NCI-H1092 treated with DMSO at 0.1 percent for 48 hours (cell line): ENCODE measurements at regions not wholly inside any gene's neighbourhood (a gene's known extent, or its start where the extent isn't known, plus 50 kb on each side); places are given as distances from the start of the nearest gene placed in this dataset.

Source experiments
- DNase-seq: peaks from one replicate; lab custom pipeline; 2025; lab: John Stamatoyannopoulos, UW

GRCh38 chr5:139733698-139734538 is 61.7 kb upstream of the PSD2 start:
- DNase-seq = no peak

- DNase-seq = no peak
These were observed 61.1 kb upstream of the PSD2 start for GRCh38 chr5:139734539-139734916.

DNA sequence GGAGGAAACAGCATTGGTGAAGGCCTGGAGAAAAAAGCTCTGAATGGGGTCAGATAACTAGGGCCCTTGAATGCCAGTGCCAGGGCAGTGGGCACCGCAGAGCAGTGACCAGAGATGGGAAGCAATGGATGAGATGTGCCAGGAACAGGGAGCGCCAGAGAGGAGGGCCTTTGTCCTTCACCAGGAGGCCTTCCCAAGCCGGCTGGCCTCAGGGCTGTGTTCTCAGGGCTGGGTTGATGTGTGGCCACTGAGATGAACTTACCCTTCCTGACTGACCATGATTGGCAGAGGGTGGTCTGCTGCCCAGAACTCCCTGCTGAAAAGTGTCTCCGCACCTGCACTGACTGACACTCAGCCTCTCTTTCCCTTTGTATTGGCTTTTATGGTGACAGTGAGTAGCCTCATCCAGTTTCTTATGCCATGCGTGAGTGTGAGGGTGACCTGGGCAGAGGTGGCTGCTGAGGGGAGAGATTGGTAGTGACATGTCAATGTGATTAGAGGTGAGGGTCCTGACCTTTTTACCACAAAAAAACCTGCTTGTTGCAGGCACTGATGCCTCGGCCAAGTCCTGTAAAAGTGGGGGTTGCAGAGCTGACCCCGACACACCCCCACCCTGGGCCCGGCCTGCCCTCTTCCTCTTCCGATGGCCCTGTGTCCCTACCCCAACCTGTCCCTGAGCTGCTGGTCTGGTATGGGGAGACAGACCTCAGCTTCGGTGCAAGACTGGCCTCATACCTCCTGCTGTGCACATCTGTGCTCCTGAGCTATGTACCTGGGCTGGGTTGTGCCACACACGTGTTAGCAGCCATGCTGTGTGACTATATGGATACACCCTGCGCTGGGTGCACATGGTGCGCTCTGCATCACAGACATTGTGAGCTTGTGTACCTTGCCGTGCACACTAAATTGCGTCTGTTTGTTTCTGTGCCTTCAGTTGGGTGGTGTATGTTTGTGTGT is 57.1 kb upstream of the PSD2 start:
- no peak for DNase-seq

GRCh38 chr5:139739150-139739974 is 56.2 kb upstream of the PSD2 start:
- no peak for DNase-seq

DNA sequence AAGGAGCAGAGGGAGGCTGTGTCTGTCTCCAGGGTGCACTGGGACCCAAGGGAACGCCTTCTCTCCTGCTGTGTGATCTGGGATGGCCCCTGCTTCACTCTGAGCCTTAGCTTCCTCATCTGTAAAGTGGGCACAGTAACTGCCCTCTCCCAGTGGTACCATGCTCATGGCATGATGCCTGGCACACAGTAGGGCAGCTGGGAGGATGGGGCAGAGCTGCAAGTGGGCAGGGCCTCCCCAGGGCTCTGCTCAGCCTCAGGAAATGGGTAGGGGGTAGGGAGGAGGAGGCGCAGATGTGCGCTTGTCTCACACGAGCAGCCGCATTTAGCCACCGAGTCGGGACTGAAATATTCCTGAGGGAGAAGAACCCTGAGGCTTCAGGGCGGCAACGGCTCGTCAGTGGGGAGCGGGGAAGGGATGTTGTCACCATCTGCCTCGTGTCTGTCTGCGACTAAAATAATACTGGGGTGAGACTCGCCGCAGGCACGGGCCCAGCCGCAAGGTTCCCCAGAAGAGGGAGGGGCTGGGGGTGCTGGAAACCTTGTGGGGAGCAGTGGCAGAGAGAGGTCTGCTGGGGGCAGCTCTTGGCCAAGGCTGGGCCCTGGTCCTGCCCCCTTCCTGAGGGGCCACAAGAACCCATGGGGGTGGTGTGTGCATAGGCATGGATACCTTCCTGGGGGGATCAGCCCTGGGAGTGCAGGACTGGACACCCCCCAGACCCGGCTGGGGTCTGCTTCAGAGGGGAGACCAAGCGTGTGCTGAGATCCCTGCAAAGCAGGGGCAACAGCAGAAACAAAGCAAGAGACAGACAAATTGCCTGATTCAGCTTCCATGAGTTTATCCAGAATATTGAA is 55.2 kb upstream of the PSD2 start:
- no peak for DNase-seq

DNA sequence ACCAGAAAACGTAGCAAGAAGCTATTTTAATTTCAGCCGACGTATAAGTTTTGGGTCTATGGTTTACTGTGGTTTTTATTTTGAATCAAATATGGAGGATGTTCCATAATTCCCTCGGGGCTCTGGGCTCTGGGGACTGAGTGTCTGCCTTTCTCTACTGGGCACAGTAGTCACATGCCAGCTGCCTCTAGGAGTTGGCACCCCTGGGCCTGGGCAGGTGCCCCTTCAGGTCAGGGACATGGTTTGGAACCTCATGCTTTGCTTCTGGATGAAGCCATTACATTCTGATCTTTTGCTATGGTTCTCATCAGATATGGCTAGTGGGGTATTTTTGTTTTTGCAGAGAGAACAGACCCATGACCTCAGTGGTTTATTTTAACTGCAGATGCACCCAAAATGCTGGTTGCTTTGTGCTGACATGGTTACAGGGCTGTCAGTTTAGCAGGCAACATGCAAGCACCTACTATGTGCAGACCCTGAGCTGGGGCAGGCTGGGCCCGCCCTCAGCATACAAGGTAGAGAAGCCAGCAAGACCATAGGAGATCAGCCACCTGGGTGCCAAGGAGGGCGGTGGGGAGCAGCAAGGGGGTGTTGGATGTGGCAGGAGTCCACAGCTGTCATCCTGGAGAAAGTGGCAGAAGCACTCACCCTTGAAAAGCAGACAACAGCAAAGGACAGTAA is 54.5 kb upstream of the PSD2 start:
- DNase-seq = no peak

GRCh38 chr5:139741823-139742172 is 53.8 kb upstream of the PSD2 start:
- DNase-seq = no peak

DNA sequence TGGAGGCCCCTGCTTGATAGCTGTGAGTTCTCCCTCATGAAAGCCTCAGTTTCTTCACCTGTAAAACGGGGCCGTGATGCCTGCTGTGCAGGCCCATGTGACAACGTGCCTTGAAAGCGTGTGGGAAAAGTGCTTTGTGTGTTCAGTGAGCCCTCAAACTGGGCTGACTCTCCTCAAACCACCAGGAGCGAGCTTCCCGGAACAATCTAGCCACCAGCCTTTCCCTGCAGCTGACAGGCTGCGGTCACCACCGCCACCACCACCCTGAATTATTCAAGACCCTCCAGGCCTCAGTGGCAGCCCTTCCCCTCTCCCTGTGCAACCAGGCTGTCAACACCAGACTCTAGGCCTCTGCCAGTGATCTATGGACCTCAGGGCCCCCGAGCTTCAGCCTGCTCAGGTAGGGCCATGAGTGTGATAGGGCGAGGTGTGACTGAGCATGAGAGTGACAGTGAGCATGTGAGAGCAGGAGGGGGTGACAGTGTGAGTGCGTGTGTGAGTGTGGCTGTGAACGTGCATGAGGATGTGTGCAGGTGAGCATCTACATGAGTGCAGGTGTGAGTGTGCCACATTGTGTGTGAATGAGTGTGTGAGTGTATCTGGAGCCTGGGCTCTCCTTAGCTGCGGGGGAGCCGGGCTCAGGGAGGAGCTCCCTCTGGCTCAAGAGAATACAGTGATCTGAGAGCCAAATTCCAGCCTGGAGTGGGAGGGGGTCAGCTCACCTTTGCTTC is 53.3 kb upstream of the PSD2 start:
- no peak for DNase-seq

GRCh38 chr5:139743001-139743771 is 52.4 kb upstream of the PSD2 start:
- no peak for DNase-seq

DNA sequence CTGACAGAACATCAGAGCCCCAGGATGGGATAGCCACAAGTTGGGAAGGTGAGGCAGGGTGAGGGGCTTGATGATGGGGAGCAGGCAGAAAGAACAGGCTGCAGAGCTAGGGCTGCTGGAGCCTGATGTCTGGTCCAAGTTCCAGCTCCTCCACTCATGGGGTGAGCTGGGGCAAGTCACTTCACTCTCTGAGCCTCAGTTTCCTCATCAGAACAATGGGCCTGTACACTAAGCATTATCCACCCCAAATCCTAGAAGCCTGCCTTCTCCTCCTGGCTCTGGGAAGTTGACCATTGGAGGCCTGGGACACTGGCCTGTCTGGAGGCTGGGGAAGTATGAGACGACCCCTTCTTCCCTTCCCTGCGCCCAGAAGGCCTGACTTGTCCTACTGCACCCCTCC is 51.8 kb upstream of the PSD2 start:
- no peak for DNase-seq

DNA sequence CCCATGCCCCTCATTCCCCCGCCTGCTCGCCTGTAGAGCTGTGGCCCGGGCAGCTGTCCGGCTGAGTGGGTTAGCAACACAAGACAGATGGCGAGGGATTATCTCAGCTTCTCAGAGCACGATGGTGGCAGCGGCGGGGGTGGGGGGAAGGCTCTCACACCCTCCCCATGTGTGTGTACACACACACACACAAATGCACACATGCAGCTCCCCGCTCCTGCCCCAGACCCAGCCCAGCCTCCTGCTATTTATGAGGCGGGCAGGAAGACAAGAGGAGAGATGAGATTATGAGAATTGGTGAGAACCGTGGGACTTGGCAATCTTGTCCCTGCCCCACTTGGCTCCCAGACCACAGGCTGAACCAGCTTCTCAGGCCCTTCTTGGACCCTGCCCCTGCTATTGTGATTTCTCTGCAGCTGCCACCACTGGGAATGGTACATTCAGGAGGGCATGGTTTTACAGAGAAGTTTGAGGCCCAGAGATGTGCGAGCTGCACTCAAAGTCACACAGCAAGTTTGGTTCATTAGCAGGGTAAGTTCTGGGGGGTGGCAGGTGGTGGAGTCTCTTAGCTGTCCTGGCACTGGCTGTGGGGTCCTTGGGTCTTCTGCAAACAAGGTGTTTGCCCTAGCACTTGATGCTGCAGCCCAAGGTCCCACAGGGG is 51.0 kb upstream of the PSD2 start:
- DNase-seq = no peak

DNA sequence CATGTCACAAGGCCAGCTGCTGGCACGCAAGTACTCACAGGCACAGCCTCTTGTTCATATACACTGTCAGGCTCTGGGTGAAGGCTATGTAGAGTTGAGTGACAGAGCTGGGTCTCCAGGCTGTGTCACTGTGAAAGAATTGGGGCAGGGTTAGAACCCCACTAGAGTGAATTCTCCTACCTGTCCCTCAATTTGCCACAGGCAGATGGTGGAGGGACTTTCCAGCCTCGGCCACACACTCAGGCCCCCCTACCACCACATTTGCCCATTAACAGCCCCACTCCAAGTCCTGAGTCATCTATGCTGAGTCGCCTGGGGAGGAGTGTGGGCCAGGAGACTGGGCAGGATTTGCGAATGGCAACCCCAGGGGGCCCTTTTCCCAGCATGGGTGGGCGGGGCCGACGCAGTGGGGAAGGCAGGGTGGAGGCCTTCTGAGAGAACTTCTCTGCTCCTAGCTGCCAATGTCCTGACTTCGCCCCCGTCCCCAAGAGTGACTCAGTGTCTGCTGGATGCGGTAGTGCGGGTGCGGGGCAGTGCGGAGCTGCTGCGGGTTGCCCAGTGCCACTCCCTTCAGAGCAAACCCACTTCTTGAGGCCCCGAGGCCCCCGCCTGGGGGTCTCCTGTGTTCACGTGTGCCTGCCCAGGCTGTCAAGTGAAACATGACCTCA is 50.3 kb upstream of the PSD2 start:
- no peak for DNase-seq

DNA sequence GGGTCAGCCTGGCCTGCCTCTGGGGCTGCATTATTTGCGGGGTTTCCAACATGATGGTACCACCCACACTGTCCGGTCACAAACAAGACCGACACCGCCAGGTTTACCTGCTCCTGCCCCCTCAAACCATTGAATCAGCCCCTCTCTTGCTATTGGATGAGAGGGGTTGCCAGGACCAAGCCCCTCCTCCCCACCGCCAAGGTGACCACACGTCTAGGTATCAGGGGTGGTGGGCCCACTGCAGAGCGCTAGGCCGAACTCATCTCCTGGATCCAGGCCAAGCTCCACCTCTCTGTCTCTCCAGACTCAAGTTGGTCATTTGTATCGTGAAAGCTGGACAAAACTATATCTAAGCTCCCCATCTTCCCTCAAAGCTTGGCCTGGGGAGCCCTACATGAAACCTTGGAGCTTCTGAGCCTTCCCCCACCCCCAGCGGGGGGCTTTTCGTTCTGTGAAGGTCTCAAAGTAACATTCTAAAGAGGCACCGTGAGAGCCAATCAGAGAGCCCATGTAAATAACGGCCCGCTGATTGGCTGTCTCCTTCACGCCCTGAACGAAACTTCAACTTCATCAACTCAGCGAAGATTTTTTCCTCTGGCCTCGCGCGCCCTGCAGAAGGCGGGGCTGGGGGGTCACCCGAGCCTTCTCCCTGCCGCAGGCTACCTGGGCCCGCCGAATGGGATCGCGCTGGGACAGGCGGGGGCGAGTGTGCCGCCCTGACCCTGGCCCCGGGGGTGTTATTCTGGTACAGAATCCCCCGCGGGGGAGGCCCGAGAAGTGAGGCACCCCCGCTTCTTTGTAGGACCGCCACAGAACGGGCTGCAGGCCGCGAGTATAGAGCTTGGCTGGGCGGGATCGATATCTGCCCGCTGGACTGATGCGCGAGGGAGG is 49.6 kb upstream of the PSD2 start:
- DNase-seq = peak; percentile 20
